ENCODE measurements at regions not wholly inside any gene's neighbourhood (a gene's known extent, or its start where the extent isn't known, plus 50 kb on each side); places are given as distances from the start of the nearest gene placed in this dataset.

DNA sequence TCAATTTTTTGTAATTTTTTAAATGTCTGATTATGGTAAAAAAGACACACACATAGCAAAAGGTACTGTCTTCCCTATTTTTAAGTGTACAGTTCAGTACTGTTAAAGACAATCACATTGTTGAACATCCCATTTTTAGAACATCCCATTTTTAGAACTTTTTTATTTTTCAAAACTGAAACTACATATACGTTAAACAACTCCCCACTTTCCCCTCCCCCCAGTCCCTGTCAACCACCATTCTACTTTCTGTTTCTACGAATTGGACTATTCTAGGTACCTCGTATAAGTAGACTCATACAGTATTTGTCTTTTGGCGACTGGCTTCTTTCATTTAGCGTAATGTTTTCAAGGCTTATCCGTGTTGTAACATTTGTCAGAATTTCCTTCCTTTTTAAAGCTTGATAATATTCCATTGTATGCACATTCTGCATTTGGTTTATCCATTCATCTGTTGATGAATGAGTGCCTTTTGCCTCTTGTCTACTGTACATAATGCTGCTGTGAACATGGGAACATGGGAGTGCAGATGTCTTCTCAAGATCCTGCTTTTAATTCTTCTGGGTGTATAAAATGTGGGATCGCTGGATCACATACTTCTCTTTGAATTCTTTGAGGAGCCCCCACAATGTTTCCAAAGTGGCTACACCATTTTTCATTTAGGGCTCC is 154.0 kb downstream of the PIK3R1 start:
- no peak overlapping the region for H3K4me3 ChIP-seq (replicated peaks in 1 of 3; ENCODE audit: insufficient read depth in 1 of 3, low read depth in 2 of 3, low read length in 3 of 3)
- no TSS peak for BruUV-seq (replicated peaks)
- no peaks in the 10 kb centered on the region for H3K36me3 ChIP-seq (replicated peaks in 1 of 2; ENCODE audit: control insufficient read depth in 1 of 2, insufficient read depth in 2 of 2, low read length in 2 of 2)
- no peak overlapping the region for H3K4me2 ChIP-seq (ENCODE audit: low read depth, low read length)
- POLR2A ChIA-PET, result no interaction called here
- H4K20me1 ChIP-seq (ENCODE audit: insufficient read depth, low read length), result no peaks in the 10 kb centered on the region
- H3K9ac ChIP-seq (ENCODE audit: insufficient read depth, low read depth, low read length), result no peak overlapping the region
- intact Hi-C loops (cut with micrococcal nuclease; ENCODE audit: unreplicated experiment) (no loop called here), in situ Hi-C loops (cut with HindIII; ENCODE audit: extremely low pct_ligation_motif_present, low pct_unique_long_range_greater_than_20kb) (no loop called here)
- no peak overlapping the region for H2AFZ ChIP-seq (ENCODE audit: low read length)
- FAIRE-seq, result no peak
- H3K79me2 ChIP-seq (ENCODE audit: insufficient read depth, low read length), result no peaks in the 10 kb centered on the region
- CTCF ChIA-PET (ENCODE audit: low intra/inter-chr PET ratio, low total read pairs), result no interaction called here
- no peaks in the 10 kb centered on the region for H3K9me3 ChIP-seq (ENCODE audit: low read length)
- no peak for DNase-seq (ENCODE audit: low spot score)
- no peaks in the 10 kb centered on the region for H3K4me1 ChIP-seq (ENCODE audit: insufficient read depth, low read length)
- no peak for ATAC-seq
- no peak for TF ChIP-seq HNRNPK (IDR thresholded peaks at IDR 0.05; ENCODE audit: low read depth, low read length, poor library complexity, severe bottlenecking)
- no peak for TF ChIP-seq ZBTB3 (CRISPR knock-in tag; IDR thresholded peaks at IDR 0.05; ENCODE audit: borderline replicate concordance, low read depth)
- no peak for TF ChIP-seq ZNF350 (CRISPR knock-in tag; IDR thresholded peaks at IDR 0.05; ENCODE audit: borderline replicate concordance, low read depth)
- no peak for TF ChIP-seq NFKB2 (CRISPR knock-in tag; IDR thresholded peaks at IDR 0.05; ENCODE audit: borderline replicate concordance)
- TF ChIP-seq, protein P1, sequence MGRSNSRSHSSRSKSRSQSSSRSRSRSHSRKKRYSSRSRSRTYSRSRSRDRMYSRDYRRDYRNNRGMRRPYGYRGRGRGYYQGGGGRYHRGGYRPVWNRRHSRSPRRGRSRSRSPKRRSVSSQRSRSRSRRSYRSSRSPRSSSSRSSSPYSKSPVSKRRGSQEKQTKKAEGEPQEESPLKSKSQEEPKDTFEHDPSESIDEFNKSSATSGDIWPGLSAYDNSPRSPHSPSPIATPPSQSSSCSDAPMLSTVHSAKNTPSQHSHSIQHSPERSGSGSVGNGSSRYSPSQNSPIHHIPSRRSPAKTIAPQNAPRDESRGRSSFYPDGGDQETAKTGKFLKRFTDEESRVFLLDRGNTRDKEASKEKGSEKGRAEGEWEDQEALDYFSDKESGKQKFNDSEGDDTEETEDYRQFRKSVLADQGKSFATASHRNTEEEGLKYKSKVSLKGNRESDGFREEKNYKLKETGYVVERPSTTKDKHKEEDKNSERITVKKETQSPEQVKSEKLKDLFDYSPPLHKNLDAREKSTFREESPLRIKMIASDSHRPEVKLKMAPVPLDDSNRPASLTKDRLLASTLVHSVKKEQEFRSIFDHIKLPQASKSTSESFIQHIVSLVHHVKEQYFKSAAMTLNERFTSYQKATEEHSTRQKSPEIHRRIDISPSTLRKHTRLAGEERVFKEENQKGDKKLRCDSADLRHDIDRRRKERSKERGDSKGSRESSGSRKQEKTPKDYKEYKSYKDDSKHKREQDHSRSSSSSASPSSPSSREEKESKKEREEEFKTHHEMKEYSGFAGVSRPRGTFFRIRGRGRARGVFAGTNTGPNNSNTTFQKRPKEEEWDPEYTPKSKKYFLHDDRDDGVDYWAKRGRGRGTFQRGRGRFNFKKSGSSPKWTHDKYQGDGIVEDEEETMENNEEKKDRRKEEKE (IDR thresholded peaks at IDR 0.05), result no peak
- no peak for TF ChIP-seq SRY (CRISPR knock-in tag; IDR thresholded peaks at IDR 0.05)
- TF ChIP-seq, protein P2, sequence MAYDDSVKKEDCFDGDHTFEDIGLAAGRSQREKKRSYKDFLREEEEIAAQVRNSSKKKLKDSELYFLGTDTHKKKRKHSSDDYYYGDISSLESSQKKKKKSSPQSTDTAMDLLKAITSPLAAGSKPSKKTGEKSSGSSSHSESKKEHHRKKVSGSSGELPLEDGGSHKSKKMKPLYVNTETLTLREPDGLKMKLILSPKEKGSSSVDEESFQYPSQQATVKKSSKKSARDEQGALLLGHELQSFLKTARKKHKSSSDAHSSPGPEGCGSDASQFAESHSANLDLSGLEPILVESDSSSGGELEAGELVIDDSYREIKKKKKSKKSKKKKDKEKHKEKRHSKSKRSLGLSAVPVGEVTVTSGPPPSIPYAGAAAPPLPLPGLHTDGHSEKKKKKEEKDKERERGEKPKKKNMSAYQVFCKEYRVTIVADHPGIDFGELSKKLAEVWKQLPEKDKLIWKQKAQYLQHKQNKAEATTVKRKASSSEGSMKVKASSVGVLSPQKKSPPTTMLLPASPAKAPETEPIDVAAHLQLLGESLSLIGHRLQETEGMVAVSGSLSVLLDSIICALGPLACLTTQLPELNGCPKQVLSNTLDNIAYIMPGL (CRISPR knock-in tag; IDR thresholded peaks at IDR 0.05; ENCODE audit: borderline replicate concordance in 1 of 2, low read depth in 1 of 2), result no peak
- TF ChIP-seq TBX3 (IDR thresholded peaks at IDR 0.05; ENCODE audit: borderline replicate concordance), result no peak
- TF ChIP-seq, protein P3, sequence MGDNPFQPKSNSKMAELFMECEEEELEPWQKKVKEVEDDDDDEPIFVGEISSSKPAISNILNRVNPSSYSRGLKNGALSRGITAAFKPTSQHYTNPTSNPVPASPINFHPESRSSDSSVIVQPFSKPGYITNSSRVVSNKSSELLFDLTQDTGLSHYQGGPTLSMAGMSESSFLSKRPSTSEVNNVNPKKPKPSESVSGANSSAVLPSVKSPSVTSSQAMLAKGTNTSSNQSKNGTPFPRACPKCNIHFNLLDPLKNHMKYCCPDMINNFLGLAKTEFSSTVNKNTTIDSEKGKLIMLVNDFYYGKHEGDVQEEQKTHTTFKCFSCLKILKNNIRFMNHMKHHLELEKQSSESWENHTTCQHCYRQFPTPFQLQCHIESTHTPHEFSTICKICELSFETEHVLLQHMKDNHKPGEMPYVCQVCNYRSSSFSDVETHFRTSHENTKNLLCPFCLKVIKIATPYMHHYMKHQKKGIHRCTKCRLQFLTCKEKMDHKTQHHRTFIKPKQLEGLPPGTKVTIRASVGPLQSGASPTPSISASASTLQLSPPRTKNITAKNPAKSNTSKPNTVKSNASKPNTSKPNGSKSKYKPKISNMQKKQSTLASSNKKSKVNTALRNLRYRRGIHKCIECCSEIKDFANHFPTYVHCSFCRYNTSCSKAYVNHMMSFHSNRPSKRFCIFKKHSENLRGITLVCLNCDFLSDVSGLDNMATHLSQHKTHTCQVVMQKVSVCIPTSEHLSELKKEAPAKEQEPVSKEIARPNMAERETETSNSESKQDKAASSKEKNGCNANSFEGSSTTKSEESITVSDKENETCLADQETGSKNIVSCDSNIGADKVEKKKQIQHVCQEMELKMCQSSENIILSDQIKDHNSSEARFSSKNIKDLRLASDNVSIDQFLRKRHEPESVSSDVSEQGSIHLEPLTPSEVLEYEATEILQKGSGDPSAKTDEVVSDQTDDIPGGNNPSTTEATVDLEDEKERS (CRISPR knock-in tag; IDR thresholded peaks at IDR 0.05), result no peak
- 56% methylated on average over 7 of the region's 7 CpGs for WGBS (ENCODE audit: low lambda C conversion rate)
- H3K27me3 ChIP-seq (ENCODE audit: control insufficient read depth in 1 of 2, insufficient read depth in 2 of 2, low read length in 2 of 2), result peaks cover 0 to 18% of the 10 kb centered on the region in 2 experiments; a peak in 1 of 5 replicates
- no peak overlapping the region for H3K27ac ChIP-seq (ENCODE audit: extremely low read length, insufficient read depth, low read length)

All from HepG2 (cell line).